H1 (cell line): ENCODE measurements at regions not wholly inside any gene's neighbourhood (a gene's known extent, or its start where the extent isn't known, plus 50 kb on each side); places are given as distances from the start of the nearest gene placed in this dataset.

Experiments used
- TF ChIP-seq, protein P1 (sequence below): fragments of 300-600 bp; sonication (generic); IDR thresholded peaks from 2 replicates; pipeline ENCODE4 v1.7.1; 2012; ENCODE audit warnings: low read length, moderate library complexity, mild to moderate bottlenecking, inconsistent platforms; ENCODE audit not compliant: insufficient replicate concordance

DNA sequence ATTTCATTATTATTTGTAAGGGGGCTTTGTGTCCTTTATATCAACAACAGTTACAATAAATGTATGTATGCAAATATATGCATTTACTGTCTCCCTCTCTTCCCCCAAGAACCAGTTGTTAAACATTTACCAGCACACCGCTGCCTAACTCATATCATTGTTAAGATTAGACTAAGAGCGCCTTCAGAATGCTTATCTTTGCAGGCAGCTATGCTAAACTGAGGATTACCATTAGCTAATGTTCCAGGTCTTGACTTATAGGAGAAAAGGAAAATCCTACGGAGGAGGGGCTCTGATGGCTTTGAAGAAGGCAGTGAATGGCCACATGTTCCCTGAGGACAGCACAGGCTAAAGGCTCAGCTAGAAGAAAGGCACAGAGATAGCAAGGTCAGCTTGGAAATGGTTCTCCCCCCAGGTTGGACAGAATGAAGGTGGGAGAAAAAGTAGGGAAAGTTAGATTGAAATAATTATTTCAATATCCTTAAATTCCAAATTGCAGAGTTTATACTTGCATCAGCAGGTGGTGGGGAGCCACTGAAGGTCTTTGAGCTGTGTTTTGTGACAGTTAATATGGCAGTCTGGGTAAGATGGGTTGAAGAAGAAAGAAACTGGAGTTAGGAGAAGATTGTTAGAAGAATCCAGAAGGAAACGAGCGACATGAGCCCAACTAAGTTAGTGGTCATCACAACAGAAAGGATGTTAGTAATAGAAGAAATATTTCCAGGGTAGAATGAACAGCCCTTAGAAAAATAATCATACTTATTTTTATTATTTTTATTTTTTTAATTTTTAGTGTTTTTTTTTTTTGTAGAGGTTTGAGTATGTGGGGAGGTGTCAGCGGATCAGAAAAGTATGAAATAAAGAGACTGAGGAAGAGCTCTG, 87.0 kb upstream of the MAF start (continued):
- TF ChIP-seq, protein P1, sequence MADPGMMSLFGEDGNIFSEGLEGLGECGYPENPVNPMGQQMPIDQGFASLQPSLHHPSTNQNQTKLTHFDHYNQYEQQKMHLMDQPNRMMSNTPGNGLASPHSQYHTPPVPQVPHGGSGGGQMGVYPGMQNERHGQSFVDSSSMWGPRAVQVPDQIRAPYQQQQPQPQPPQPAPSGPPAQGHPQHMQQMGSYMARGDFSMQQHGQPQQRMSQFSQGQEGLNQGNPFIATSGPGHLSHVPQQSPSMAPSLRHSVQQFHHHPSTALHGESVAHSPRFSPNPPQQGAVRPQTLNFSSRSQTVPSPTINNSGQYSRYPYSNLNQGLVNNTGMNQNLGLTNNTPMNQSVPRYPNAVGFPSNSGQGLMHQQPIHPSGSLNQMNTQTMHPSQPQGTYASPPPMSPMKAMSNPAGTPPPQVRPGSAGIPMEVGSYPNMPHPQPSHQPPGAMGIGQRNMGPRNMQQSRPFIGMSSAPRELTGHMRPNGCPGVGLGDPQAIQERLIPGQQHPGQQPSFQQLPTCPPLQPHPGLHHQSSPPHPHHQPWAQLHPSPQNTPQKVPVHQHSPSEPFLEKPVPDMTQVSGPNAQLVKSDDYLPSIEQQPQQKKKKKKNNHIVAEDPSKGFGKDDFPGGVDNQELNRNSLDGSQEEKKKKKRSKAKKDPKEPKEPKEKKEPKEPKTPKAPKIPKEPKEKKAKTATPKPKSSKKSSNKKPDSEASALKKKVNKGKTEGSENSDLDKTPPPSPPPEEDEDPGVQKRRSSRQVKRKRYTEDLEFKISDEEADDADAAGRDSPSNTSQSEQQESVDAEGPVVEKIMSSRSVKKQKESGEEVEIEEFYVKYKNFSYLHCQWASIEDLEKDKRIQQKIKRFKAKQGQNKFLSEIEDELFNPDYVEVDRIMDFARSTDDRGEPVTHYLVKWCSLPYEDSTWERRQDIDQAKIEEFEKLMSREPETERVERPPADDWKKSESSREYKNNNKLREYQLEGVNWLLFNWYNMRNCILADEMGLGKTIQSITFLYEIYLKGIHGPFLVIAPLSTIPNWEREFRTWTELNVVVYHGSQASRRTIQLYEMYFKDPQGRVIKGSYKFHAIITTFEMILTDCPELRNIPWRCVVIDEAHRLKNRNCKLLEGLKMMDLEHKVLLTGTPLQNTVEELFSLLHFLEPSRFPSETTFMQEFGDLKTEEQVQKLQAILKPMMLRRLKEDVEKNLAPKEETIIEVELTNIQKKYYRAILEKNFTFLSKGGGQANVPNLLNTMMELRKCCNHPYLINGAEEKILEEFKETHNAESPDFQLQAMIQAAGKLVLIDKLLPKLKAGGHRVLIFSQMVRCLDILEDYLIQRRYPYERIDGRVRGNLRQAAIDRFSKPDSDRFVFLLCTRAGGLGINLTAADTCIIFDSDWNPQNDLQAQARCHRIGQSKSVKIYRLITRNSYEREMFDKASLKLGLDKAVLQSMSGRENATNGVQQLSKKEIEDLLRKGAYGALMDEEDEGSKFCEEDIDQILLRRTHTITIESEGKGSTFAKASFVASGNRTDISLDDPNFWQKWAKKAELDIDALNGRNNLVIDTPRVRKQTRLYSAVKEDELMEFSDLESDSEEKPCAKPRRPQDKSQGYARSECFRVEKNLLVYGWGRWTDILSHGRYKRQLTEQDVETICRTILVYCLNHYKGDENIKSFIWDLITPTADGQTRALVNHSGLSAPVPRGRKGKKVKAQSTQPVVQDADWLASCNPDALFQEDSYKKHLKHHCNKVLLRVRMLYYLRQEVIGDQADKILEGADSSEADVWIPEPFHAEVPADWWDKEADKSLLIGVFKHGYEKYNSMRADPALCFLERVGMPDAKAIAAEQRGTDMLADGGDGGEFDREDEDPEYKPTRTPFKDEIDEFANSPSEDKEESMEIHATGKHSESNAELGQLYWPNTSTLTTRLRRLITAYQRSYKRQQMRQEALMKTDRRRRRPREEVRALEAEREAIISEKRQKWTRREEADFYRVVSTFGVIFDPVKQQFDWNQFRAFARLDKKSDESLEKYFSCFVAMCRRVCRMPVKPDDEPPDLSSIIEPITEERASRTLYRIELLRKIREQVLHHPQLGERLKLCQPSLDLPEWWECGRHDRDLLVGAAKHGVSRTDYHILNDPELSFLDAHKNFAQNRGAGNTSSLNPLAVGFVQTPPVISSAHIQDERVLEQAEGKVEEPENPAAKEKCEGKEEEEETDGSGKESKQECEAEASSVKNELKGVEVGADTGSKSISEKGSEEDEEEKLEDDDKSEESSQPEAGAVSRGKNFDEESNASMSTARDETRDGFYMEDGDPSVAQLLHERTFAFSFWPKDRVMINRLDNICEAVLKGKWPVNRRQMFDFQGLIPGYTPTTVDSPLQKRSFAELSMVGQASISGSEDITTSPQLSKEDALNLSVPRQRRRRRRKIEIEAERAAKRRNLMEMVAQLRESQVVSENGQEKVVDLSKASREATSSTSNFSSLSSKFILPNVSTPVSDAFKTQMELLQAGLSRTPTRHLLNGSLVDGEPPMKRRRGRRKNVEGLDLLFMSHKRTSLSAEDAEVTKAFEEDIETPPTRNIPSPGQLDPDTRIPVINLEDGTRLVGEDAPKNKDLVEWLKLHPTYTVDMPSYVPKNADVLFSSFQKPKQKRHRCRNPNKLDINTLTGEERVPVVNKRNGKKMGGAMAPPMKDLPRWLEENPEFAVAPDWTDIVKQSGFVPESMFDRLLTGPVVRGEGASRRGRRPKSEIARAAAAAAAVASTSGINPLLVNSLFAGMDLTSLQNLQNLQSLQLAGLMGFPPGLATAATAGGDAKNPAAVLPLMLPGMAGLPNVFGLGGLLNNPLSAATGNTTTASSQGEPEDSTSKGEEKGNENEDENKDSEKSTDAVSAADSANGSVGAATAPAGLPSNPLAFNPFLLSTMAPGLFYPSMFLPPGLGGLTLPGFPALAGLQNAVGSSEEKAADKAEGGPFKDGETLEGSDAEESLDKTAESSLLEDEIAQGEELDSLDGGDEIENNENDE: no peak
